HG03196 (cell line): ENCODE measurements at regions not wholly inside any gene's neighbourhood (a gene's known extent, or its start where the extent isn't known, plus 50 kb on each side); places are given as distances from the start of the nearest gene placed in this dataset.
"Not testable (repeated sequence)": the region's sequence is repeated elsewhere in the genome, so short reads cannot be mapped to it uniquely, and the experiment has no call there.

Experiments used
- ATAC-seq: cut with Tn5 transposase; IDR thresholded peaks from one replicate; pipeline ENCODE4 v1.9.1; 2021; ENCODE audit not compliant: unreplicated experiment

GRCh38 chr6:113246186-113246585 lies 611.0 kb upstream of the MARCKS start:
- ATAC-seq, result no peak

- ATAC-seq, result no peak
Observed at GRCh38 chr6:113248532-113248931, 608.6 kb upstream of the MARCKS start.

GRCh38 chr6:113254194-113254593 lies 603.0 kb upstream of the MARCKS start:
- not testable (repeated sequence) for ATAC-seq

GRCh38 chr6:113258771-113259170 lies 598.4 kb upstream of the MARCKS start:
- ATAC-seq, result no peak

- ATAC-seq, result no peak
Observed at GRCh38 chr6:113271437-113271836, 585.7 kb upstream of the MARCKS start.

DNA sequence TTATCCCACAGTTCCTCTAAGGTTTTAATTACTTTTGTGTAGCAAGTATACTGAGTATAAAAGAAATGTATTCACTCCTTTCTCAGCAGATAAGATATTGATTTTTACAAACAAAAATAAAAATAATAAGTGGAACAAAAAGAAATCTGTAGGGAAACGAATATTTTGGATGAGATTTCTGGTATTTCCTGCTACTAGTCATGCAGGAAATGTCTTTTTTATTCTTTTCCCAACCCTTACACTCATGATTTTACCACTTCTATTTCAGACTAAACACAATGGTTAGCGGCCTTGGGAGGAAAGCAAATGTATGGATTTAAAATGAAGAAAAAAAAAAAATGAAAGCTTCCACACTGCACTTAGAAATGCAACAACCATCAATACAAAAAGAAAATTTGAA lies 580.5 kb upstream of the MARCKS start:
- no peak for ATAC-seq

DNA sequence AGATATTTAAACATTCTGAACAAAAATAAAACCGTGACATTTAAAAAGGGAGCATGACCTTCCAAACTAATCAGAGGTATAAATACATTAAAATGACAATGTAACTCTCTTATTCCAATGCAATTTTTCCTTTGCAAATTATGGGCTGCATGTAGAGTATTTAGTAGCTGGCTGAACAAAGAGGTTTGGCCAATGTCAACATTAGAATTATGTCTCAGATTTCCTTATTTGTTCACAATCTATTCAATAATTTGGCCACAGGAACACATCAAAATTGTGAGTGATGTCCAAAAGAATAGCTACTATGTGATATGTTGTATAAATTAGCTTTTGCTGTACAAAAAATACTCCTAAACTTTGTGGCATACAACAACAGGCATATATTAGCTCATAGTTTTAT lies 580.0 kb upstream of the MARCKS start:
- ATAC-seq, result no peak

DNA sequence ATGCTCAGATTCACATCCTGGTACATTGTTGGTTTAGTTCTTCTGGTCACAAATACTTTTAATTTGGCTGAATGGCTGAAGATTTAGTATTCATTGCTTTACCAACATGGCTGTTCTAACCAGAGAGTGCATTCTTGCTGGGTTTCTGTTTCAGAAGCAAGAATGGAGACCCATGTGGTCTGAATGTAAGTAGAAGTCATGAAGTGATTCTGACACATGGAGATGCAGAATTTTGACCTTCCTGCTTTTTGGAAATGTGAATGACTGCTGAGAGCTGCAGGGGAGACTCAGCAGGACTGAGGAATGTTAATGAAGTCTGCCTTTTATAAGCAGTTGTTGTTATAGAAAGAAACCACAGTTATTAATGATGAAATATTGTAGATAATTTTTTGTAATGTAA lies 576.1 kb upstream of the MARCKS start:
- no peak for ATAC-seq

GRCh38 chr6:113281431-113281830 lies 575.7 kb upstream of the MARCKS start:
- ATAC-seq, result no peak

DNA sequence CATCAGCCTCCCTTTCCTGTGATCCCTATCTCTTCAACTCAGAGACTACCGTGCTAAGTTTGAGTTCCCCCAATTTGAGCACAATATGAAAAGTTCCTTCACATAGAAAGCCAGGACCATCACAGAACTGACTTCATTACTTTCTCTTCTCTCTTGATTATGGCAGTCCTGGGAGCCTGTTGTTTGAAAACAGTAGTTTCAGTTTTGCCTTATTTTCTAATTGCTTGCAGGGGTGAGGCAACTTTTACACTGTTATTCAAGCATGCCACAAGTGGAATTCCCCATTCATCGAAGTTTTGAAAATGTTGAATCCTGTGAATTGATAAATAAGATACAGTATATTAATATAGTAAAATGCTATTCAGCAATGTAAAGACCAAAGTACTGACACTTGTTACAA lies 569.7 kb upstream of the MARCKS start:
- ATAC-seq, result peak; percentile 72

DNA sequence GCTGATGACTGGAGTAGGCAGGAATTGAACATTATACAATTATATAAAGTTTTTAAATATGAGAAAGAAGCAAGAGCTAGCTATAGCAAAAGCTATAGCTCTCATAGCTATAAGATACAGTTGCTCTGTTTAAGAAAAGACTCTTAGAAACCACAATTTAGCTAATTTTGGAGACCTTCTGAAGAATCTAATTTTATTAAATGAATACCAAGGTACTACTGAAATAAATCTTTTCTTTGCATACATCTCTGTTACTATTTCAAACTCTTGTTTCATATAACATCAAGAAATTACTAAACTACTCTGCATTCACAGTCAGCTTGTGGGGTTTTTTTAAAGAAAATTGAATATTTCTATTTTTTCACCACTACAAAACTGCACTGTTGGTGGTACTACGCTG lies 568.7 kb upstream of the MARCKS start:
- no peak for ATAC-seq

GRCh38 chr6:113289166-113289565 lies 568.0 kb upstream of the MARCKS start:
- ATAC-seq, result no peak

GRCh38 chr6:113290684-113291083 lies 566.5 kb upstream of the MARCKS start:
- ATAC-seq, result no peak

DNA sequence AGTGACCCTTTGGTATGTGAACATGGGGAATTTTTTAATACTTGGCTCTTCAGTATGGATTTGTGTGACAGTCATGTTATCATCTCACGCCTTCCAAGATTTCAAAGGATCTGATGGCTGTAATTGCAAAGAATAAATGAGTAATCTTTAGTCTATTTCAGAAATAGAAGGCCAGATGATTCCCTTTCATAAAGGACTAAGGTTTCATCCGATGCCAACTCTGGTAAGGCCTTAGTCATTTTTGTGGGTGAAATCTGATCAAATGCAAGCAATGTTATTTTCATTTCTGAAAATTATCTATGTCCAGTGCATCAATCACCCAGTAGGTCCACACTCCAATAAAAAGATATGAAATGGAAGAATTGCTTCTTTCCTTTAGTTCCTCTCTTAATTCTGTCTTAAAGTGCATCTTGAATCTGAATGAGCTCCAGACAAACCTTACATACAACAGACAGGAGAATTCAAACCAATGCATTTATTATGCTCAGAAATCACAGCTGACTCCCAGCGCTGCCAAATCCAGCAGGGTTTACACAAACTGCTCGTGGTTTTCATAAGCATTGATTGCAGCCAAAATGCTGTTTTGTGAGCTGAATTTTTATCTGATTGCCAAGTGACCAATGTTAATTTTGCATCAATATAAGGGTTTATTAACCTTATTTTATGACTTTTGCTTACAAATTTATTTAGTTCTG lies 565.2 kb upstream of the MARCKS start:
- ATAC-seq, result no peak

- peak; percentile 73 for ATAC-seq
Observed at GRCh38 chr6:113292646-113293422, 564.3 kb upstream of the MARCKS start.

- ATAC-seq, result no peak
Observed at GRCh38 chr6:113293423-113293740, 563.8 kb upstream of the MARCKS start.

GRCh38 chr6:113299531-113299930 lies 557.6 kb upstream of the MARCKS start:
- ATAC-seq, result no peak

DNA sequence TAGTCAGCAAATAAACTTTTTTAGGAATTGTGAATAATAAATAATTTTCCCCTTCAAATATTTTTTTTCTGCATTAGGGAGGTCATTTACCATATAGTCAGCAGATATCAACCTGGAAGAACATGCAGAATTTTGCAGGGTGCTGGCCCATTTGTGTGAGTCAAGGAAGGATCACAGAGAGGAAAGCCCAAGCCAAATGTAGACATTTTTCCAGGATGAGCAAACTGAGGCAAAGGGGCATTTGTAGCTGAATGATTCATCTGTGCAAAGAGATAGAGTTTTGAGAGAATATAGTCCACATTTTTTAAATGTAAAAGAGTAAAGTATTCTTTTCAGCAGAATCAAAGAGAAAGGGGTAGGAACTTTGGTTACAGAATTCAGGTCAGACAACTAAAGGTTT lies 555.5 kb upstream of the MARCKS start:
- ATAC-seq, result no peak

DNA sequence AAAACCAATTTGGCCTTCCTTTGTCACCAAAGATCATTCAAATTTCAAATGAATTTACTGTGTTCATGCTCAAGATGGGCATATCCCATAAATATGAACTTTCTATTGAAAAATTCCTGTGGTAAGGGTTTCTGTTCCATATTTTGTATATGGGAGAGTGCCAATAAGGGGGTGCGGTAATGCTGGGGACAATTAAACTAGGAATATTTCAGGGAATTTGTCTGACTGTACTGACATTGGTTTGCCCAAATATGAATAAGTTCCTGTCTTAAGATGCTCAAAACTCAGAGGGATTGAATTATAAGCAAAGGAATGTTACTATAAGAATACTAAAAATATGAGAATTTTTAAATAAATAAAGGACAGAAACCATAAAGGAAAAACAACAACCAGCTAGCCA lies 553.0 kb upstream of the MARCKS start:
- ATAC-seq, result no peak

GRCh38 chr6:113306552-113307145 lies 550.5 kb upstream of the MARCKS start:
- peak; percentile 95 for ATAC-seq

DNA sequence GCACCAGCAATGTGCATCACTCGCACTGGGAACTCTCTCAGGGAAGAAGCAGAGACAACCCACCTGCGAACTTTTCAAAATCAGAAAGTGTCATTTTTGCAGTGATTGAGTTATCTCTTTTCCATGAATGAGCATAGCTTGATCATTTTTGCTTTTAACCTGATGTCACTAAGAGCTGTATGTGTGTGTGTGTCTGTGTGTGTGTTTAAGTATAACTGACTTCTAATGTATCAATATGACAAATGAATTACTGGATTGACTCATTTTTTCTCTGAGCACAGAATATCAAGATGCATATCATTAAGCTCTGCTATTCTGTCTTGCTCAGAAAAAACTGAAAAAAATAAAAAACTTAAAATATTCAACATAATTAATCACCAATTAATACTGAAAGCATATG lies 548.9 kb upstream of the MARCKS start:
- ATAC-seq, result no peak

DNA sequence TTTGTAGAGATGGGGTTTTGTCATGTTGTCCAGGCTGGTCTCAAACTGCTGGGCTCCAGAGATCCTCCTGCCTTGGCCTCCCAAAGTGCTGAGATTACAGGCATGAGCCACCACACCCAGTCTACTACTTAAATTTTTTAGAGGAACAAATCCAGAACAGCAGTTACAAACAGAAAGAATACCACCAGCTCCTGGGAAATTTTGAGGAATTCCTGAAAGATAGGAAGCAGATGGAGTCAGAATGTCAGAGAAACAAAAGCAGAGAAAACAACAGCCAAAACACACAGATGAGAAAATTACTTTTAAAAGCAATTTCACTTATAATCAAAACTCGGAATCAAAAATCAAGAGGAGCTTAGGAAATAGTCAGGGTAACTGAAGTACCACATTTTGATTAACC lies 543.3 kb upstream of the MARCKS start:
- ATAC-seq, result no peak
